GM21381 (cell line): ENCODE measurements at regions not wholly inside any gene's neighbourhood (a gene's known extent, or its start where the extent isn't known, plus 50 kb on each side); places are given as distances from the start of the nearest gene placed in this dataset.
"Not testable (repeated sequence)": the region's sequence is repeated elsewhere in the genome, so short reads cannot be mapped to it uniquely, and the experiment has no call there.

Experiments
- ATAC-seq: cut with Tn5 transposase; IDR thresholded peaks from one replicate; pipeline ENCODE4 v1.9.1; 2021; ENCODE audit warnings: mild to moderate bottlenecking, moderate library complexity; ENCODE audit not compliant: unreplicated experiment

DNA sequence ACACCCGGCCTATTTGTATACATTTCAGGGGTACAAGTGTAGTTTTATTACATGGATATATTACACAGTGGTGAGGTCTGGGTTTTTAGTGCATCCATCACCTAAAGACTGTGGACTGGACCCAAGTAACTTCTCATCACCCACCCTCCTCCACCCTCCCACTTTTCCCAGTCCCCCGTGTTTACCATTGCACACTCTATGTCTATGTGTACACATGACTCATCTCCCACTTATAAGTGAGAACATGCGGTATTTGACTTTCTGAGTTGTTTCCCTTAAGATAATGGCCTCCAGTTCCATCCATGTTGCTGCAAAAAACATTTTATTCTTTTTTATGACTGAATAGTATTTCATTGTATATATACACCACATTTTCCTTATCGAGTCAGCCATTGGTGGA lies 98.9 kb upstream of the WAC start:
- no peak for ATAC-seq

- no peak for ATAC-seq
Observed at GRCh38 chr10:28442403-28442802, 90.5 kb upstream of the WAC start.

GRCh38 chr10:28444031-28444430 lies 88.9 kb upstream of the WAC start:
- ATAC-seq: no peak

GRCh38 chr10:28445516-28445915 lies 87.4 kb upstream of the WAC start:
- ATAC-seq: no peak

- ATAC-seq: no peak
Observed at GRCh38 chr10:28449382-28449781, 83.5 kb upstream of the WAC start.

DNA sequence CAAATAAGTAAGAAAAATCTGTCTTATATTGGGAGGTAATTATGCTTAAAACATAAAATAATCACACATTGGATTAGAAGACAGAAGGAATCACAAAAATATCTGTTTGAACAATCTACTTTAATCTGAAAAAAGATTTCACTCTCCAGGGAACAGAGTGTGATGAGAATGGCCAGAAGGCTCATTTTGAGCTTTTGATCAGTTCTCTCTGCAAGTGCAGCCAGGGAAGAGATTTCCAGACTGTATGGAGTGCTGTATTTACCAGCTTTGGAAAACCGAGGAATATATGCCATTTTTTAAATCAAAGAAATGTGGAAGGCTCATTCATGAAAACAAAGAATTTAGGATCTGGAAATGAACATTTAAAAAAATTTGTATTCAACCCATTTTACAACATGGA lies 83.0 kb upstream of the WAC start:
- ATAC-seq: no peak

DNA sequence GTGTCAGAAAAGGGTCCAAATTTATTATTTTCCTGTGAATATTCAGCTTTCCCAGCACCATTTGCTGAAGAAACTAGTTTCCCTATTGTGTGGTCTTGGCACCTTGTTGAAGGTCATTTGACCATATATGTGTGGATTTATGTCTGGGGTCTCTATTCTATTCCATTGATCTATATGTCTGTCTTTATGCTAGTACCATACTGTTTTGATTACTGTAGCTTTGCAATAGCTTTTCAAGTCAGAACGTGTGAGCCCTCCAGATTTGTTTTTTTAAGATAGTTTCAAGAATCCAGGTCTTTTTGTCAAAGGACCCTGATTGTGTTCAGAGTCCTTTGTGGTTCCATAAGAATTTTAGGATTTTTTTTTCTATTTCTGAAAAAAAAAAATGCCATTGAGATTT lies 79.0 kb upstream of the WAC start:
- no peak for ATAC-seq

DNA sequence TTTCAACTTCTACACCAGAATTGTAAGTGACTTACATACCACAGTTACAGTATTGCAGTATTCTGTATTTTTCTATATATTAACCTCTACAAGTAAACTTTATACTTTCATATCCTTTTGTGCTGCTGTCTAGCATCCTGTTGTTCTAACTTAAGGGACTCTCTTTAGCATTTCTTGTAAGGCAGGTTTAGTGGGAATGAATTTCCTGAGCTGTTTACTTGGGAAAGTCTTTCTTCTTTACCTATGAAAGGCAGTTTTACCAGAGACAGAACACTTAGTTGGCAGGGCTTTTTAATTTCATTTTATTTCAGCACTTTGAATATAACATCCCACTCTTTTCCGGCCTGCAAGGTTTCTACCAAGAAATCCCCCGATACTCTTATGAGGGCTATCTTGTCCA lies 75.8 kb upstream of the WAC start:
- ATAC-seq: no peak

- not testable (repeated sequence) for ATAC-seq
Observed at GRCh38 chr10:28457873-28458272, 75.0 kb upstream of the WAC start.

GRCh38 chr10:28459453-28460144 lies 73.3 kb upstream of the WAC start:
- no peak for ATAC-seq

DNA sequence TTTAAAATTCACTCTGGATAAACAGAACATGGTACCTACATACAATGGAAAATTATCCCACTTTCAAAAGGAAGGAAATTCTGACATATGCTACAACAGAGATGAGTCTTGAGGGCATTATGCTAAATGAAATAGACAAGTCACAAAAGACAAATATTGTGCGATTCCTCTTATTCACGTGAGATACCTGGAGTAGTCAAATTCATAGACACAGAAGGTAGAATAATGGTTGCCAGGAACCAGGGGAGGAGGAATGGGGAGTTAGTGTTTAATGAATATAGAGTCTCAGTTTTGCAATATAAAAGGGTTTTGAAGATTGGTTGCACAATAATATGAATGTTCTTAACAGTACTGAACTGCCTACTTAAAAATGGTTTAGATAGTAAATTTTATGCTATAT lies 69.8 kb upstream of the WAC start:
- no peak for ATAC-seq

DNA sequence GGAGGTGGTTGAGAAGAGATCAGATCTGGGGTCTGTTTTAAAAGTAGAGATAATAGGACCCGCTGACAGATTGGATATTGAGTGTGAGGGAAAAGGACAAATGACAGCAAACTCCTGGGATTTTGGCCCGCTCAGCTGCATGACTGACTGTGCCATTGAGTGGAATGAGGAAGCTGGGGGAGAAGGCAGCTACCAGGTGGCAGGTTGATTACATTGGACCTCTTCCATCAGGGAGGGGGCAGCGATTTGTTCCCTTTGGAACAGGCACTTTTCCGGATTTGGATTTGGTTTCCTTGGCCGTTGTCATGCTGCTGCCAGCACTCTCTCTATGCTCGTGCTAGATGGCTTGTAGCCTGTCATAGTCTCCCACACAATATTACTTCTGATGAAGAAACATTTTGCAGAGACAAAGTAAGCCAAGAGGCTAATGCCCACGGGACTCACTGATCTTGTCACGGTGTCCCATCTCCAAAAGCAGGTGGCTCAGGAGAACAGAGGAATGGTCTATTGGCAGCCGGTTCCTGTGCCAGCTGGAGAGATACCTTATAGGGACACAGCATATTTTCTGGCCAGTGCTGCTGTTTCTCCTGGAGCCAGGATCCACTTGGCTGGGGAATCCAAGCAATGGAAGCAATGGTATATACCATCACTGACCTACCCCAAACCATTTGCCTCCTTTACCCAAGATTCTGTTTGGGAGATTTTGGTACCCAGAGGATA lies 69.1 kb upstream of the WAC start:
- no peak for ATAC-seq

GRCh38 chr10:28467615-28468014 lies 65.3 kb upstream of the WAC start:
- ATAC-seq: no peak

DNA sequence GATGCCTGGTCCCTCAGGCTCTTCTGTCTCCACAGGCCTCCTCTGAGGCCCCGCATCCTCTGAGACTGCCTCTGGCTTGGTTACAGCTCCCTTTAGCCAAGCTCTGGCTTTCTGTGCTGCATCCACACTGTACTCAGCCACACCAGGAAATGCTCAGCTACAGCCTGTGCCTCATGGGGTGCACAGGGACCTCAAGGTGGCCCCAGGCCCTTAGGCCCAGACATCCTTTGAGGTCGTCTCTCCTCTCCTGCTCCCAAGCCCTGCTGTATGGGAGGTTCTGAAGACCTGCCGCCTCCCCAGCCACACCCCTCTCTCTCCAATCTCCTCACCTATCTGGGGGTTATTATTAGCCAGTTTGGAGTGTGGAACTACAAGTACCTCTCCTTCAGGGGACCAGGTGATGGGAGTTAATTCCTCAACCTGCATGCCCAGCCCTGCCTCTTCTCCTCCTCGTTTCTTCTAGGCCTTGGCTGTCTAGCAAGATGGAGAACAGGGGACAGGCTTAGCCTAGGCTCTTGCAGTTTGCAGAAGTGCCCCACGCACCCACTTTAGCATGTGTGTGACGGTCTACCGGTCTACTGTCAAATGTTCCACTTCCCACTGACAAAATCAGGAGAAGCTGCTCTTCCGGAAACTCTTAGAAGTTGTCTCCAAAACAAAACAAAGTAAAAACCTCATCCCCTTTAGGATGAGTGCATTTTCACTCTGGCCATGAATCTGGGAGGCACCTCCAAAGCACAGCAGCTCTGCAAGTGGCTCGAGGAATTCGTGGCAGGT lies 64.0 kb upstream of the WAC start:
- no peak for ATAC-seq

GRCh38 chr10:28470873-28471651 lies 61.9 kb upstream of the WAC start:
- no peak for ATAC-seq

GRCh38 chr10:28471652-28472050 lies 61.3 kb upstream of the WAC start:
- ATAC-seq: no peak

DNA sequence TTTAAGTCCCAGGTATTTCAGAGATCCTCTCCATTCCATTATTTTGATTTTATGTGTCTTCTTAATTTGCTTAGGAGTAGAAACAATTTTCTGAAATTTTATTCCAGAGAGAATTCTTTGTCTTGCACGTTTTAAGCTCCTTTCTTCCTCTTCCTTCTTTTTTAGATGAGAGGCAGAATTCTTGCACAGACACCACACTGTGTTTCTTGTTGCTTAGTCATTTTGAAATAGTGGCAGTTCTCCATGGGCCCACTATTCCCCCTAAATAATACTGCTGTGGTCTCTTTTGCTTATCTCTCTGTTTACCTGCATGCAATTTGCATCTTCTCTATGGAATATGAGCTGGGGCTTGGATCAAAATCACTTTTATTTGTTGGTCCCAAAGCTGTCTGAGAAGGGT lies 54.3 kb upstream of the WAC start:
- ATAC-seq: no peak

- no peak for ATAC-seq
Observed at GRCh38 chr10:28479425-28479865, 53.5 kb upstream of the WAC start.

GRCh38 chr10:28479927-28480627 lies 52.8 kb upstream of the WAC start:
- ATAC-seq: no peak

GRCh38 chr10:28480628-28480965 lies 52.3 kb upstream of the WAC start:
- ATAC-seq: no peak

GRCh38 chr10:28481346-28481745 lies 51.6 kb upstream of the WAC start:
- not testable (repeated sequence) for ATAC-seq
